NCI-H2029 treated with DMSO at 0.1 percent for 48 hours (cell line): ENCODE measurements at regions not wholly inside any gene's neighbourhood (a gene's known extent, or its start where the extent isn't known, plus 50 kb on each side); places are given as distances from the start of the nearest gene placed in this dataset.
"Not testable (repeated sequence)": the region's sequence is repeated elsewhere in the genome, so short reads cannot be mapped to it uniquely, and the experiment has no call there.

Source experiments
- DNase-seq: peaks from one replicate; lab custom pipeline; 2025; lab: John Stamatoyannopoulos, UW

- DNase-seq = not testable (repeated sequence)
These were observed 75.7 kb downstream of the QDPR start for GRCh38 chr4:17436047-17436749.

- no peak for DNase-seq
These were observed 78.1 kb downstream of the QDPR start for GRCh38 chr4:17433827-17434226.

GRCh38 chr4:17427991-17428390 is 83.9 kb downstream of the QDPR start:
- DNase-seq = no peak

- no peak for DNase-seq
These were observed 85.7 kb downstream of the QDPR start for GRCh38 chr4:17426222-17426621.

GRCh38 chr4:17418010-17418409 is 93.9 kb downstream of the QDPR start:
- DNase-seq = no peak

GRCh38 chr4:17414392-17414791 is 97.5 kb downstream of the QDPR start:
- DNase-seq = no peak

GRCh38 chr4:17400686-17401085 is 111.2 kb downstream of the QDPR start:
- DNase-seq = no peak

GRCh38 chr4:17398805-17399204 is 113.1 kb downstream of the QDPR start:
- DNase-seq = no peak

GRCh38 chr4:17398035-17398434 is 113.9 kb downstream of the QDPR start:
- no peak for DNase-seq

- DNase-seq = no peak
These were observed 114.3 kb downstream of the QDPR start for GRCh38 chr4:17397611-17398010.

- peak; percentile 39 for DNase-seq
These were observed 126.5 kb downstream of the QDPR start for GRCh38 chr4:17385403-17385802.

- DNase-seq = no peak
These were observed 131.5 kb downstream of the QDPR start for GRCh38 chr4:17380347-17380746.

- DNase-seq = no peak
These were observed 135.7 kb downstream of the QDPR start for GRCh38 chr4:17376205-17376604.

GRCh38 chr4:17373666-17374065 is 138.2 kb downstream of the QDPR start:
- no peak for DNase-seq

- DNase-seq = no peak
These were observed 141.1 kb downstream of the QDPR start for GRCh38 chr4:17370818-17371217.

- no peak for DNase-seq
These were observed 143.5 kb downstream of the QDPR start for GRCh38 chr4:17368408-17368807.

GRCh38 chr4:17367201-17367600 is 144.7 kb downstream of the QDPR start:
- DNase-seq = no peak

- no peak for DNase-seq
These were observed 145.4 kb downstream of the QDPR start for GRCh38 chr4:17366496-17366895.

- no peak for DNase-seq
These were observed 149.5 kb downstream of the QDPR start for GRCh38 chr4:17362430-17362829.

- DNase-seq = no peak
These were observed 153.6 kb downstream of the QDPR start for GRCh38 chr4:17358241-17358640.

- DNase-seq = no peak
These were observed 155.0 kb downstream of the QDPR start for GRCh38 chr4:17356926-17357325.

GRCh38 chr4:17352357-17352756 is 159.5 kb downstream of the QDPR start:
- DNase-seq = no peak

- no peak for DNase-seq
These were observed 164.4 kb downstream of the QDPR start for GRCh38 chr4:17347445-17347844.

GRCh38 chr4:17339376-17339775 is 172.5 kb downstream of the QDPR start:
- DNase-seq = no peak
